IgD-negative memory B cell (primary cell): ENCODE measurements at regions not wholly inside any gene's neighbourhood (a gene's known extent, or its start where the extent isn't known, plus 50 kb on each side); places are given as distances from the start of the nearest gene placed in this dataset.
A peak's percentile ranks its signal among the peaks of the same experiment; 100 is the strongest.

Source experiments
- H3K27ac Mint-ChIP-seq, 3 donors: one replicate each; pipeline ENCODE4 v1.8.0; 2020 to 2022; ENCODE audit warnings: mild to moderate bottlenecking in 3 of 3, mixed read lengths in 3 of 3, moderate library complexity in 1 of 3
- H3K27me3 Mint-ChIP-seq: one replicate; pipeline ENCODE4 v1.8.0; 2021; ENCODE audit warnings: mixed read lengths
- H3K36me3 Mint-ChIP-seq: one replicate; pipeline ENCODE4 v1.8.0; 2020; ENCODE audit warnings: mild to moderate bottlenecking, mixed read lengths
- H3K4me1 Mint-ChIP-seq, 3 donors: one replicate each; pipeline ENCODE4 v1.8.0; 2020 to 2022; ENCODE audit warnings: mixed read lengths in 3 of 3, mild to moderate bottlenecking in 1 of 3
- H3K4me3 Mint-ChIP-seq, 4 donors: one replicate each; pipeline ENCODE4 v1.8.0; 2020 to 2022; ENCODE audit warnings: mild to moderate bottlenecking in 4 of 4, mixed read lengths in 4 of 4, moderate library complexity in 3 of 4
- H3K9me3 Mint-ChIP-seq, 3 donors: one replicate each; pipeline ENCODE4 v1.8.0; 2020 to 2021; ENCODE audit warnings: mixed read lengths in 3 of 3, mild to moderate bottlenecking in 1 of 3

DNA sequence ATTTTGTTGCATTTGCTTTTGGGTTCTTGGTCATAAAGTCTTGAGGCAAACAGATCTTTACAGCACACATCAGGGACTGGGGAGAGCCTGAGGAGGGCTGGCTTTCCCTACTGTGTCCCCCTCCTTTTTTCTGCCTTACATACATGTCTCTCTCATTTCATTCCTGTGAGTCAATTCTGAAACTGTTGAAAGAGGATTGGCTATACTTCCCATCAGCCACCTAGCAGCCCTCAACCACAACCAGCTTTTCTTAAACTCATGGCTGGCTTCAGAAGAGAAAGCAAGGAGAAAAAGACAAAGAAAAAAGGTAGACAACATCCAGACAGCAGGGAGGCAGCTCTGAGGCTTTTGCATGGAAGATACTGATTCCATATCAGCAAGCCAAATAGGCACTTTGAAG lies 374.8 kb upstream of the KIF2A start:
- H3K9me3 Mint-ChIP-seq: peaks cover 0 to 4% (median 0%) of the 10 kb centered on the region in 3 donors
- H3K4me1 Mint-ChIP-seq: no peaks in the 10 kb centered on the region
- H3K27me3 Mint-ChIP-seq: no peaks in the 10 kb centered on the region
- no peaks in the 10 kb centered on the region for H3K36me3 Mint-ChIP-seq
- H3K27ac Mint-ChIP-seq: no peak overlapping the region
- no peak overlapping the region for H3K4me3 Mint-ChIP-seq

DNA sequence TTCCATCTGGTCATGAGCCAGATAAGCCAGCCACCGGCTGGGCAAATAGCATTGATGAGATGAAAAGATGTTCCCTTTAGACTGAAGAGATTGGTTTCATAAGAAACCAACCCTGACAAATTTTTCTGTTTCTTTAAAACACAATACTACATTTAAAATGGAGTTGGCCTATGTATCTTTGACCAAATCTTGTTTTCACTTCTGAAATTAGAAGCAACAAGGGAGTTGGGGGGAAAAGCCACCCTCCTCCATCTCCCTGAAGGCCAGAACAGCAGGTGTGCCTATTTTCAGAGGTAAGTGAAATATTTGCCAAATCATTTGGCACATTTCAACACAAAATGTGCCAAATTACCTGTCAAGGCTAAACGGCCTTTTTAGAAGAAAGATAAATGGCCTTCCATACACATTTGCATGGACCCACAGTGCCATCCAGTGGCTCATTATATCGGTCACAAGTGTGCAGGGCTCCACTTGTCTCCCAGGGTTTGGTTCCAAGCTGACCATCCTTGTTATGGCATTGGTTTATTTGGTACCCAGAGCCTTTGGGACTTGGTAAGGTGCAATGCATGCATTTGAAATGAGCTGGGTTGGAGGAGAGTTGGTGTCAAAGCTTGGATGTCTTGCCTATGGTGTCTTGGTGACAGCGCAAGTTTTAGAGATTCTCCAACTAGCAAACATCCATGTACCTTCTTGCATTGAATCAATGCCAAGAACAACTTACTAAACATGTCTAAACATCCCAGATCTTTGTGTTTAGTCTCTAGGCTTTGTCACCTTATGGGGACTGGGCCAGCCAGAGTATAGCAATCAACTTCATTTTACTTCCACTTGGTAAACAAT lies 372.0 kb upstream of the KIF2A start:
- Mint-ChIP-seq H3K36me3 (no peaks in the 10 kb centered on the region), H3K4me1 (no peaks in the 10 kb centered on the region), H3K27me3 (peaks cover 2% of the 10 kb centered on the region), H3K4me3 (no peak overlapping the region), H3K27ac (no peak overlapping the region), H3K9me3 (peaks cover 0 to 4% (median 0%) of the 10 kb centered on the region in 3 donors)

DNA sequence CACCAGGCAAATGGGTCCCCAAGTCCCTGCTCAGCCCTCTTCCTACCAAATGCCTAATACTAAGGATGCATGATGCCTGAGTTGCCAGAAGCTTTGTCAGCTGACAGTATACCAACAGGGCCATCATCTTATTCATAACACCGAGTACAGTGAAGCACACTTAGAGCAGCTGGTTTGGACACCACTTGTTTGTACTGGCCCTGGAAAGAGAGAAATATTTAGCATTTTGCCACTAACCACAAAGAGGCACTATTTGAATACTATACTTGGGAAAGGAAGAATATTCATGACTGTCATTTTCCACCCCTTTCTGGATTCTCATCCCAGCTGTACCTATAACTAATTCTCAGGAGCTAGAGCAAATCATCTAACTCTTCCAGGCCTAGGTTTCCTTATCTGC lies 364.4 kb upstream of the KIF2A start:
- H3K4me1 Mint-ChIP-seq: no peaks in the 10 kb centered on the region
- H3K27me3 Mint-ChIP-seq: peaks cover 1% of the 10 kb centered on the region
- H3K4me3 Mint-ChIP-seq: no peak overlapping the region
- no peaks in the 10 kb centered on the region for H3K36me3 Mint-ChIP-seq
- H3K27ac Mint-ChIP-seq: no peak overlapping the region
- peaks cover 0 to 3% (median 0%) of the 10 kb centered on the region in 3 donors for H3K9me3 Mint-ChIP-seq

DNA sequence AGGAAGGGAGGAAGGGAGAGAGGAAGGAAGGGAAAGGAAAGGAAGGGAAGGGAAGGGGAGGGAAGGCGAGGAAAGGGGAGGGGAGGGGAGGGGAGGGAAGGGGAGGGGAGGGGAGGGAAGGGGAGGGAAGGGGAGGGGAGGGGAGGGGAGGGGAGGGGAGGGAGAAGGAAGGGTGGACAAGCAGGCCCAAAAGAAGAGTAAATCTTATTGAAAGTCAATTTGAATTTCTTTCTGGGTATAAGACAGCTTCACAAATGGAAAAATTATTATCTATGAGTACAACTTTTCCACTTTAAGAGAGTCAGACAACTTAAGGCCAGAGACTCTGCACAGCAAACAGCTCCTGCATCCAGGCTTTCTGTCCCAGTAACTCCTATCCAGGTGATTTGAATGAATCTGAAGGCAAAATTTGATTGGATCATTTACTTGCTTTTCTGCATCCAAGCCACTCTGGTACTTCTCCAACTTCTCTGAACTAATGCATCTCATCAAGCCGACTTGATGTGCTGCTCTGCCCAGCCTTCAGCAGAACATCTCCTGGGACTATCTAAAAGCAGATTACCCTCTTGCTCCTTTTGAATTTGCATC lies 363.4 kb upstream of the KIF2A start:
- no peak overlapping the region for H3K27ac Mint-ChIP-seq
- no peaks in the 10 kb centered on the region for H3K27me3 Mint-ChIP-seq
- H3K4me1 Mint-ChIP-seq: no peaks in the 10 kb centered on the region
- H3K4me3 Mint-ChIP-seq: no peak overlapping the region
- peaks cover 0 to 3% (median 0%) of the 10 kb centered on the region in 3 donors for H3K9me3 Mint-ChIP-seq
- H3K36me3 Mint-ChIP-seq: no peaks in the 10 kb centered on the region

DNA sequence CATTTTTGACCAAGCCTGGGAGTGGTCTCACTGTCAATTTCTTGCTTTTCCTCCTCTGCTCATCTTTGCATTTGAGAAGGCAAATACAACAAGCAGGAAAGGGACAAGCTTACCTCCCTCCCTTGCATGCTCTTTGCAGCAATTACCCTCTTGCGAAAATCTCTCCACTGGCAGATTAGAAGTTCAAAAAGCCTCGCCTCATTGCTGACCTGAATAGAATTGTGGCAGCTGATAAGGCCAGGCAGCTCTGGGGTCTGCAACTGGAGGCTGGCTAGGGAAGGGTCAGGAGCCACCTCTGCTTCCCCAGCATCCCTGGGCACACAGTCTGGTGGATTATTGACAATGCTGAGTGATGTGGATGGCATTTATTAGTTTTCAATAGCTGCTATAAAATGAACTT lies 362.3 kb upstream of the KIF2A start:
- H3K27ac Mint-ChIP-seq: no peak overlapping the region
- no peak overlapping the region for H3K4me3 Mint-ChIP-seq
- no peaks in the 10 kb centered on the region for H3K4me1 Mint-ChIP-seq
- no peaks in the 10 kb centered on the region for H3K27me3 Mint-ChIP-seq
- peaks cover 0 to 3% (median 0%) of the 10 kb centered on the region in 3 donors for H3K9me3 Mint-ChIP-seq
- no peaks in the 10 kb centered on the region for H3K36me3 Mint-ChIP-seq

DNA sequence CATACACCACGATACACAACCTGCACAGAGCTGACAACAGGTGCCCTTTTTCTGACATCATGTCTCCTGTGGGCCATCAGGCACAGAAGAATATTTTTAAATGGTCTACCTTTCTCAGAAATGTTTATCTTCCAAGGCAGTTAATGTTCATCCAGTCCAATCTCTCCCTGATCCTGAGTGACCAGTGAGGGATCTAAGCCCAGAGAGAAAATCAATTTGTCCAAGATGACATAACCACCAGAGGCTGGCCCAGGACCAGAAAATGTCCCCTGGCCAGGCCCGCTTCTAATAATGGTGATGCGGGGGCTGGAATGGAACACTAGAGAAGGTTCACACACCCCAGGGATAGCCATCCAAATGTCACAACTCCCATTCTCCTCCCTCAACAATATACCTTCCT lies 357.9 kb upstream of the KIF2A start:
- peaks cover 3% of the 10 kb centered on the region for H3K36me3 Mint-ChIP-seq
- peaks cover 0 to 3% (median 2%) of the 10 kb centered on the region in 3 donors for H3K9me3 Mint-ChIP-seq
- H3K27me3 Mint-ChIP-seq: peaks cover 2% of the 10 kb centered on the region
- H3K4me1 Mint-ChIP-seq: peaks cover 0 to 1% (median 0%) of the 10 kb centered on the region in 3 donors
- no peak overlapping the region for H3K27ac Mint-ChIP-seq
- no peak overlapping the region for H3K4me3 Mint-ChIP-seq

DNA sequence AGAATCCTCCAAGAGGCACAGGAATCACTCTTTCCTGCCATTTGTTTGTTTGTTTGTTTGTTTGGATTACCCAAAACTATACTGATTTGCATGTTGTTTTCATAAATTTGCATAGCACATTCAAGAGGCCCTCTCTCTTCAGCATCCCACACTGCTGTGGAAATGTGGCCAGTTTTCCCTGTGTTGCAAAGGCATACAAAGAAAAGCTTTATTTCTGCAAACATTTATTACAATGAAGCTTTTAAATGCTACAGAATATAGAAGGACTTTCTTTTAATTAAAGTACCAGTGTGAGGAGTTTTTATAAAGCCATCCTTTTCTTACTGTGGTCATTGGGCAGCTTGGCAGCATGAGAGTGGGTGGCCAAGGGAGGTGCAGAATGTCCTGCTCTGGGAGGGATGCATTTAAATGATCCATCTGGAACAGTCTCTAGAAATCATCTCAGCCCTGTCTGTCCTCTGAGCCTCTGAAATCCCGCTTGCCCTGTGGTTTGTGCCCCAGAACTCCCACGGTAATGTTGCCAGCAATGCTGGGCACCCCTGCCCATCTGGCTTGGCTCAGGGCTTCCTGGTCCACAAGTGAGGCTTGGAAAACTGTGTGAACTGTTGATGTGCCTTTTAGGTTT lies 356.8 kb upstream of the KIF2A start:
- peaks cover 0 to 1% (median 0%) of the 10 kb centered on the region in 3 donors for H3K4me1 Mint-ChIP-seq
- peaks cover 2% of the 10 kb centered on the region for H3K27me3 Mint-ChIP-seq
- peaks cover 0 to 3% (median 2%) of the 10 kb centered on the region in 3 donors for H3K9me3 Mint-ChIP-seq
- no peak overlapping the region for H3K4me3 Mint-ChIP-seq
- peaks cover 3% of the 10 kb centered on the region for H3K36me3 Mint-ChIP-seq
- H3K27ac Mint-ChIP-seq: no peak overlapping the region

DNA sequence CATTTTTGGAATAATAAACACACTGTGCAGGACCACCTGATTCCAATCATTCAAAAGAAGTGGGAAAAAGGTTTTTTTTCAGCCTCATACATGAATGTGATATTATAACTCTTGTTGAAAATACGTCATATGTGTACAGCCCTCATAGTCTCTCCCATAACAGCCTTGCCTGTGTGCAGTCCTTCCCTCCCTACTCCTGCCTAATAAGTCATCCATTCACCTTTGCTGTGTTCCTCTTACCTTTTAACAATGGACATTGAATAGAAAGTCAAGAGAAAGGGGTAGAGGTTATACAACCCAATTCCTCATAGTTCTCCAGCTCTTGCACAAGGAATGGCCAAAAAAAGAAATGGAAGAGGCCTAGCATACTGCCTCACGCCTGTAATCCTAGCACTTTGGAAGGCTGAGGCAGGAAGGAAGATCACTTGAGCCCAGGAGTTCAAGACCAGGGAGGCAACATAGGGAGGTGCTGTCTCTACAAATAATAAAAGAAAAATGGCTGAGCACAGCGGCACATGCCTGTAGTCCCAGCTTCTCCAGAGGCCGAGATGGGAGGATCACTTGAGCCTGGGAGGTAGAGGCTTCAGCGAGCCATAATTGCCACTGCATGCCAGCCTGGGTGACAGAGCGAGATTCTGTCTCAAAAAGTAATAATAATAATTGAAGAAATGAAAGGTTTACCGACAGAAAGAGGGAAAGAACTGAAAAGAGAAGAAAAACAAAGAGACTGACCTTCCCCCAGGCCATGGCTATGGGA lies 356.1 kb upstream of the KIF2A start:
- peaks cover 0 to 3% (median 2%) of the 10 kb centered on the region in 3 donors for H3K9me3 Mint-ChIP-seq
- H3K27ac Mint-ChIP-seq: no peak overlapping the region
- H3K36me3 Mint-ChIP-seq: peaks cover 3% of the 10 kb centered on the region

DNA sequence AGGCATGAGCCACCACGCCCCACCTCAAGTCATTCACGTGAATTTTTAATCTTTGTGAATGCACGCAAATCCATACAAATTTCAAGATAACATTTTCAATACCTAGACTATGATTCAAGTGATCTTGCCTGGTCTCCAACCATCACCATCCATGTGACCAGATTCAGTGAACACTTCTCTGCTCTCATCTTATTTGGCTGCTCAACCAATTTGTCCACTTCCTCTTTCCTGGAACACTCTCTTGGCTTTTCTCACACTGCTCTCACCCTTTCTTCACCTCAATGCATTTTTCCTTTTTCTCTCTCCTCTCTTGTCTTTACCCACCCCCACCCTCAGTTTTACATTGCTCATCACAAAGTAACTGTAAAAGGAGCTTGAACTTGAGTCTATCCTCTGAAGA lies 354.7 kb upstream of the KIF2A start:
- Mint-ChIP-seq H3K4me3 (no peak overlapping the region), H3K27me3 (peaks cover 2% of the 10 kb centered on the region), H3K9me3 (peaks cover 0 to 2% (median 0%) of the 10 kb centered on the region in 3 donors), H3K27ac (no peak overlapping the region), H3K36me3 (peaks cover 3% of the 10 kb centered on the region), H3K4me1 (peaks cover 0 to 1% (median 0%) of the 10 kb centered on the region in 3 donors)

More for the DNA sequence above, 356.1 kb upstream of the KIF2A start:
- H3K4me1 Mint-ChIP-seq: peaks cover 0 to 1% (median 0%) of the 10 kb centered on the region in 3 donors
- no peak overlapping the region for H3K4me3 Mint-ChIP-seq
- H3K27me3 Mint-ChIP-seq: peaks cover 2% of the 10 kb centered on the region

DNA sequence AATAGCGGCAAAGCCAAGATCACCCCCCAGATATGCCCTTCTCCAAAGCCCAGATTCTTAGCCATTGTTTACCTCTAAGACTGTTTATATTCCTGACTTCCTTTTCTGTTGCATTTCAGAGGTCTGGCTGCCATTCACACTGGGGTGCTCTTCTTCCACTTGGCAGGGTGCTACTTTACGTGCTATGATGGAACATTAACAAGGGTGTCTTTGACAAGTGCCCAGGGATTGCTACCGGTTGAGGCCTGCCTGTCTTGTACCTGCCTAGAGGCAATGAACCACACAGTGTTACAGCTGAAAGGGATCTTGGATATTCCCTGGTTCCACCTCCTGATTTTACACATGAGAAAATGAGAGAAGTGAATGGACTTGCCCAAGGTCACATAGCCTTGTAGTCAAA lies 352.1 kb upstream of the KIF2A start:
- Mint-ChIP-seq H3K9me3 (peaks cover 0 to 2% (median under 1%) of the 10 kb centered on the region in 3 donors), H3K4me3 (no peak overlapping the region), H3K27ac (peak overlapping the region in 1 of 3 donors; percentile 1), H3K36me3 (peaks cover 3% of the 10 kb centered on the region), H3K27me3 (peaks cover 2% of the 10 kb centered on the region), H3K4me1 (peaks cover 0 to 1% (median 0%) of the 10 kb centered on the region in 3 donors)

DNA sequence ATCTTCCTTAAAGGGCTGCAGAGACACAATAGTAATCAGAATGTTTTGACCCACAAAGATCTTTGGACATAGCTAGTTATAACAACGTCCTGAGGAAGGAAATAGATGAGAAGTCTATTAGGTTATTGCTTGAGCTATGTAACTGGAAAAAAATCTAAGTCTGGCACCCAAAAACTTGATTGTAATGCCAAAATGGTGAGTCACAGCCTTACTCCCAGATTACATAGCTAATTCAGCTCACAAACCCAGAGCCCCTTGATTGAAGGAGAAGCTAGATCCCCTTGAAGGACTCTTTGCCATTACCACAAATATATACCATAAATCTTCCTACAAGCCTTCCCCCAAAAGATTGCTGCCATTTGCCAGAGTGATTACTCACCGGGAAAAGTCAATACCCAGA lies 341.8 kb upstream of the KIF2A start:
- H3K4me1 Mint-ChIP-seq: peaks cover 0 to 2% (median 0%) of the 10 kb centered on the region in 3 donors
- H3K27ac Mint-ChIP-seq: no peak overlapping the region
- H3K9me3 Mint-ChIP-seq: peaks cover 0 to 7% (median 2%) of the 10 kb centered on the region in 3 donors
- no peak overlapping the region for H3K4me3 Mint-ChIP-seq
- H3K36me3 Mint-ChIP-seq: no peaks in the 10 kb centered on the region
- no peaks in the 10 kb centered on the region for H3K27me3 Mint-ChIP-seq

DNA sequence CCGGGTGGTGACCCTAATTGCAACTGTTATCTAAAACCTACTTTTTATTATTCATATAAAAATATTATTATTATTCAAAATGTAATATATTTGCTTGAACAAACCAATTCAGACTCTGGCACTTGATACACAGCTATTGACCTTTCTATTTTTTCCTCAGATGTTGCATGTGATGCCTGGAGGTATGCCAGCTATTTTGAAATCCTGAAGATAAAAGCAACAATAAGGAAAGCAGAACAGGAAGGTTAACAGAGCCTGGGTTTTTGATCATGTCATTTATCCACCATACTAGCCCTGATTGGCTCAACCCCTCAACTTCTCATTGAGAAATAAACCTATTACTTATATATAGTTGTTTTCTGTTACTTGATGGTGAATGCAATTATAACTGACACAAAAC lies 340.9 kb upstream of the KIF2A start:
- Mint-ChIP-seq H3K27ac (no peak overlapping the region), H3K4me1 (peaks cover 0 to 2% (median 0%) of the 10 kb centered on the region in 3 donors), H3K9me3 (peaks cover 0 to 4% (median 0%) of the 10 kb centered on the region in 3 donors), H3K36me3 (no peaks in the 10 kb centered on the region), H3K27me3 (peaks cover 3% of the 10 kb centered on the region), H3K4me3 (no peak overlapping the region)

DNA sequence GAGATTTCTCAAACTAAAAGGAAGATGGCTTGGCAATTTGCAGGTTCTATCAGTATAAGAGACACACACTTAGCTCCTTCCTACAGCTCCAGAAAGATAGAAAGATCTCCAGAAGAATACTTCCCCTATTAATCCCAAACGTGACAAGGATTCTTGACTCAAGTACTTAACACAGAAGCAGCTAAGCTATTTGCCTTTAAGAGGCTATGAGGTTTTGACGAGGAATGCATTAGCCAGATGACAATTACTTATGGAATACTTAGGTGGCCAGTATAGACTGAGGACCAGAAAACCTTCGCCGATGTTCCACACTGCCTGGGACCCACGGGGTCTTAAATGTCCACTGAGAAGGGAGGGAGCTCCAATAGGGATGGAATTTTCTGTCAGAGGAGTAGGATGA lies 340.5 kb upstream of the KIF2A start:
- Mint-ChIP-seq H3K27me3 (peaks cover 4% of the 10 kb centered on the region), H3K27ac (no peak overlapping the region), H3K36me3 (no peaks in the 10 kb centered on the region), H3K4me3 (no peak overlapping the region), H3K9me3 (peaks cover 0 to 4% (median 0%) of the 10 kb centered on the region in 3 donors), H3K4me1 (no peaks in the 10 kb centered on the region)

DNA sequence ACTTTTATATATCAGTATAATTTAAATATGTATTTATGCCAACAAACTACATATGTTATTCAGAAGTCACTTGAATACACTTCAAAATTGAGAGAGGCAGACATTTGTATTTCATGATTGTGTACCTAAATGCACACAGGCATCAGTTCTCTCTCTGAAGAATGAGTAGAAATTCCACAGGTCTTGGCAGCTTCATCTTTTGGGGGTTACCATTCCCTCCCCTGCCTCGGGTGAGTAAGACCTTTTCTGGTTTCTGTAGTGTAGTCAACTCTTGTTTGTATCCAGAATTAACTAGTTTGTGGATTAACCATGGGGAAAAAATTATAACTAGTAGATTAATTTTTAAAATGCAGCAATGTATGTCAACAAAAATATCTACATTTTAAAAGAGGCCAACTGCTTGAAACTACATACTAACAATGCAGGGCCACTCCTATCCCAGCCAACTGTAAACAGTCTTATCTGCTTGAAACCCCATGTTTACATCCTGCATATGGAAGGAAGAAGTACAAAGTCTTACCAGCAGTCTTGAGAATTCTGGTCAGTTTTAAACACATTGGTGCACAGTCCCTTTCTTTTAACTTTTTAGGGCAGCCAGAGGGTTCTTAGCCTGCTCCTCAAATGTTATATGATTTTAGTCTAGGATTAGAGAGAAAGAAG lies 339.6 kb upstream of the KIF2A start:
- H3K9me3 Mint-ChIP-seq: peaks cover 0 to 4% (median 0%) of the 10 kb centered on the region in 3 donors
- H3K27me3 Mint-ChIP-seq: peaks cover 4% of the 10 kb centered on the region
- no peak overlapping the region for H3K27ac Mint-ChIP-seq
- H3K4me1 Mint-ChIP-seq: no peaks in the 10 kb centered on the region
- no peaks in the 10 kb centered on the region for H3K36me3 Mint-ChIP-seq
- H3K4me3 Mint-ChIP-seq: no peak overlapping the region
